ENCODE measurements at regions not wholly inside any gene's neighbourhood (a gene's known extent, or its start where the extent isn't known, plus 50 kb on each side); places are given as distances from the start of the nearest gene placed in this dataset.

GRCh38 chr2:181371782-181372645, 85.2 kb upstream of the ITGA4 start:
- Histone ChIP-seq H3K27me3 (ENCODE audit: low read depth, low read length) (0 out of 2 replicates have a peak, but pooled peaks cover 8% of the 10 kb centered on the region), H4K20me1 (ENCODE audit: insufficient read depth, low read length) (no peaks in the 10 kb centered on the region), H3K79me2 (ENCODE audit: low read length) (no peaks in the 10 kb centered on the region), H3K9ac (ENCODE audit: low read length) (no peak overlapping the region), H2AFZ (ENCODE audit: low read depth, low read length) (no peak overlapping the region), H3K4me1 (ENCODE audit: low read length) (peaks cover 23% of the 10 kb centered on the region), H3K36me3 (replicated peaks; ENCODE audit: low read depth, low read length) (no peaks in the 10 kb centered on the region), H3K27ac (ENCODE audit: low read length) (no peak overlapping the region), H3K4me2 (ENCODE audit: low read length) (no peak overlapping the region), H3K4me3 (ENCODE audit: low read length) (no peak overlapping the region), H3K9me3 (ENCODE audit: insufficient read depth, low read length) (no peaks in the 10 kb centered on the region)
- TF ChIP-seq CTCF (IDR thresholded peaks at IDR 0.05; ENCODE audit: low read depth, low read length) (no peak), EZH2phosphoT487 (IDR thresholded peaks at IDR 0.05; ENCODE audit: low read depth) (no peak)

GRCh38 chr2:181372646-181373040, 84.5 kb upstream of the ITGA4 start:
- no peak overlapping the region for H3K4me3 ChIP-seq (ENCODE audit: low read length)
- H3K4me1 ChIP-seq (ENCODE audit: low read length): peaks cover 23% of the 10 kb centered on the region
- no peaks in the 10 kb centered on the region for H3K79me2 ChIP-seq (ENCODE audit: low read length)
- H3K4me2 ChIP-seq (ENCODE audit: low read length): no peak overlapping the region
- no peaks in the 10 kb centered on the region for H3K36me3 ChIP-seq (replicated peaks; ENCODE audit: low read depth, low read length)
- H4K20me1 ChIP-seq (ENCODE audit: insufficient read depth, low read length): no peaks in the 10 kb centered on the region
- no peaks in the 10 kb centered on the region for H3K9me3 ChIP-seq (ENCODE audit: insufficient read depth, low read length)
- no peak overlapping the region for H2AFZ ChIP-seq (ENCODE audit: low read depth, low read length)
- H3K9ac ChIP-seq (ENCODE audit: low read length): no peak overlapping the region
- H3K27me3 ChIP-seq (ENCODE audit: low read depth, low read length): 0 out of 2 replicates have a peak, but pooled peaks cover 8% of the 10 kb centered on the region
- no peak overlapping the region for H3K27ac ChIP-seq (ENCODE audit: low read length)
- no peak for TF ChIP-seq CTCF (IDR thresholded peaks at IDR 0.05; ENCODE audit: low read depth, low read length)
- TF ChIP-seq EZH2phosphoT487 (IDR thresholded peaks at IDR 0.05; ENCODE audit: low read depth): no peak

GRCh38 chr2:181374781-181375675, 82.2 kb upstream of the ITGA4 start:
- Histone ChIP-seq H3K79me2 (ENCODE audit: low read length) (no peaks in the 10 kb centered on the region), H3K9me3 (ENCODE audit: insufficient read depth, low read length) (no peaks in the 10 kb centered on the region), H3K4me2 (ENCODE audit: low read length) (peak overlapping the region; percentile 70), H3K4me3 (ENCODE audit: low read length) (peak overlapping the region; percentile 55), H3K27me3 (ENCODE audit: low read depth, low read length) (0 out of 2 replicates have a peak, but pooled peaks cover 8% of the 10 kb centered on the region), H3K27ac (ENCODE audit: low read length) (no peak overlapping the region), H3K36me3 (replicated peaks; ENCODE audit: low read depth, low read length) (no peaks in the 10 kb centered on the region), H4K20me1 (ENCODE audit: insufficient read depth, low read length) (no peaks in the 10 kb centered on the region), H3K9ac (ENCODE audit: low read length) (no peak overlapping the region), H3K4me1 (ENCODE audit: low read length) (peaks cover 23% of the 10 kb centered on the region), H2AFZ (ENCODE audit: low read depth, low read length) (no peak overlapping the region)
- peak; percentile 9; the same call in 1 of the 2 replicates for TF ChIP-seq CTCF (IDR thresholded peaks at IDR 0.05; ENCODE audit: low read depth, low read length)
- TF ChIP-seq EZH2phosphoT487 (IDR thresholded peaks at IDR 0.05; ENCODE audit: low read depth): no peak

- Histone ChIP-seq H3K27ac (ENCODE audit: low read length) (no peak overlapping the region), H4K20me1 (ENCODE audit: insufficient read depth, low read length) (no peaks in the 10 kb centered on the region), H3K4me2 (ENCODE audit: low read length) (peak overlapping the region; percentile 70), H3K9ac (ENCODE audit: low read length) (no peak overlapping the region), H2AFZ (ENCODE audit: low read depth, low read length) (peak overlapping the region; percentile 64), H3K36me3 (replicated peaks; ENCODE audit: low read depth, low read length) (no peaks in the 10 kb centered on the region), H3K27me3 (ENCODE audit: low read depth, low read length) (0 out of 2 replicates have a peak, but pooled peaks cover 8% of the 10 kb centered on the region), H3K4me3 (ENCODE audit: low read length) (peak overlapping the region; percentile 55), H3K4me1 (ENCODE audit: low read length) (peaks cover 26% of the 10 kb centered on the region), H3K9me3 (ENCODE audit: insufficient read depth, low read length) (no peaks in the 10 kb centered on the region), H3K79me2 (ENCODE audit: low read length) (no peaks in the 10 kb centered on the region)
- TF ChIP-seq CTCF (IDR thresholded peaks at IDR 0.05; ENCODE audit: low read depth, low read length) (no peak), EZH2phosphoT487 (IDR thresholded peaks at IDR 0.05; ENCODE audit: low read depth) (no peak)
These were observed 80.7 kb upstream of the ITGA4 start for GRCh38 chr2:181376442-181376841.
